ENCODE measurements at regions not wholly inside any gene's neighbourhood (a gene's known extent, or its start where the extent isn't known, plus 50 kb on each side); places are given as distances from the start of the nearest gene placed in this dataset.
A peak's percentile ranks its signal among the peaks of the same experiment; 100 is the strongest.
"Not testable (repeated sequence)": the region's sequence is repeated elsewhere in the genome, so short reads cannot be mapped to it uniquely, and the experiment has no call there.

DNA sequence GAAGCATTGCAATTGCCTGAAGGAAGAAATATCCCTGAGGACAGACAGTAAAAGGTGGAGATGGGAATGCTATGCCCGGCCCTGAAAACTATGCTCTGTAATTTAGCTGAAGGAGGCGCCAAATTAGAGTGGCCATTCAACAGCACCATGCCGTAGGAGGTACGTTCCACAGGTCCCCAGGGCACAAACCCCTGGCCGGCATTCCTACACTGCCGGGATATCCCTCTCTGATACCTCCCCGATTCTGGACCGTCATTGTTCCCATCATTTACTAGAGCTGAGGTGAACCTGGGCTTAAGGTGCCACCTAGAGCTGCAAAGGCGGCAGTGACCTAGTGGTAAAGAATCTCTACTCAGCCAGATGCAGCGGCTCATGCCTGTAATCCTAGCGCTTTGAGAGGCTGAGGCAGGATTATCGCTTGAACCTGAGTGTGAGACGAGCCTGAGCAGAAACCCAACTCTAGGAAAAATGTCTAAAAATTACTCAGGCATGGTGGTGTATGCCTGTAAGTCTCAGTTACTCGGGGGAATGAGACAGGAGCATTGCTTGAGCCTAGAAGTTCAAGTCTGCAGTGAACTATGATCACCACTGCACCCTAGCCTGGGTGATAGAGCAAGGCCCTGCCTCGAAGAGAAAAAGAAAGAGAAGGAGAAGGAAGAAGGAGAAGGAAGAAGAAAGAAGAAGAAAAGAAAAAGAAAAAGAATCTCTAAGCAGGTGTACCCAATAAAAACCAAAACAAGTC is 53.0 kb upstream of the TNKS2 start:
- TF ChIP-seq, protein P1, sequence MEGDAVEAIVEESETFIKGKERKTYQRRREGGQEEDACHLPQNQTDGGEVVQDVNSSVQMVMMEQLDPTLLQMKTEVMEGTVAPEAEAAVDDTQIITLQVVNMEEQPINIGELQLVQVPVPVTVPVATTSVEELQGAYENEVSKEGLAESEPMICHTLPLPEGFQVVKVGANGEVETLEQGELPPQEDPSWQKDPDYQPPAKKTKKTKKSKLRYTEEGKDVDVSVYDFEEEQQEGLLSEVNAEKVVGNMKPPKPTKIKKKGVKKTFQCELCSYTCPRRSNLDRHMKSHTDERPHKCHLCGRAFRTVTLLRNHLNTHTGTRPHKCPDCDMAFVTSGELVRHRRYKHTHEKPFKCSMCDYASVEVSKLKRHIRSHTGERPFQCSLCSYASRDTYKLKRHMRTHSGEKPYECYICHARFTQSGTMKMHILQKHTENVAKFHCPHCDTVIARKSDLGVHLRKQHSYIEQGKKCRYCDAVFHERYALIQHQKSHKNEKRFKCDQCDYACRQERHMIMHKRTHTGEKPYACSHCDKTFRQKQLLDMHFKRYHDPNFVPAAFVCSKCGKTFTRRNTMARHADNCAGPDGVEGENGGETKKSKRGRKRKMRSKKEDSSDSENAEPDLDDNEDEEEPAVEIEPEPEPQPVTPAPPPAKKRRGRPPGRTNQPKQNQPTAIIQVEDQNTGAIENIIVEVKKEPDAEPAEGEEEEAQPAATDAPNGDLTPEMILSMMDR (IDR thresholded peaks at IDR 0.05; ENCODE audit: low read depth, low read length), result peak; percentile 27
- DNase-seq (ENCODE audit: low read depth, low spot score), result no peak
- in situ Hi-C loops (cut with HindIII; ENCODE audit: low sequenced_read_pairs), result no loop called here
- H3K4me3 ChIP-seq (ENCODE audit: low read depth, low read length), result no peak overlapping the region

DNA sequence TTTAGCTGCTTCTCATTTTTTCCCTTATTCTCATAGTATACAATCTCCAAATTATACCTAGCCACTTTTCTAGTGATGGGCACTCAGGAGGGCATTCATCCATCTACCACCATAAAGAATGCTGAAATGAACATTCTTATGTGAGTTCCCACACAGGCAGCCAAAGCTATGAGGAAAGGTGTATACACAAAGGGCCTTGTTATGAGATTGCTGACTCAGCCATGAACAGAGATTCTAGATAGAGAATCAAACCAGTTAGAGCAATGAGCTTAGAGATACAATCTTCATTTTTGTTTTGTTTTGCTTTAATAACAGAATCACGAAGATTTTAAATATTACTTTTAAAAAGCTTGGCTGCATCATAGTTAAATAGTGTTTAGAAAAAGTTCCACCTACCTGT is 54.8 kb upstream of the TNKS2 start:
- H3K4me3 ChIP-seq (ENCODE audit: low read depth, low read length), result no peak overlapping the region
- in situ Hi-C loops (cut with HindIII; ENCODE audit: low sequenced_read_pairs), result no loop called here
- no peak for DNase-seq (ENCODE audit: low read depth, low spot score)
- TF ChIP-seq, protein P1 (IDR thresholded peaks at IDR 0.05; ENCODE audit: low read depth, low read length), result no peak

DNA sequence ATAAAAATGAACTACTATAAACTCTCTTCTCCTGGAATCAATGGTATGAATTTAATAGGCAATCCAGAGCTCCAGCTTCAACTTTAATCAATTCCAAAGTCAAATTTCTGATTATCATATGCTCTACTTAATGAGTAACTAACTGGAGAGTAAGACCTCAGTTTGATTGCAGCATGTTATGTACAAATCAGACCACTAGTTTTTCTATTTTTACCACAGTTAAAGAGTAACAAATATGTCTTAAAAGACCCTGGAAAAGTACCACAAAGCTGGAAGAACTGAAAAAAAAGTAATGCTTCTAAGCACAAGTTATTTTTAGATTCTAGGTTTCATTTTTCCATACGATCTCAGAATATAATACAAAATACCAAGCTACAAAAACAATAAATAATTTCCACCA is 56.0 kb upstream of the TNKS2 start:
- TF ChIP-seq, protein P1 (IDR thresholded peaks at IDR 0.05; ENCODE audit: low read depth, low read length), result no peak
- in situ Hi-C loops (cut with HindIII; ENCODE audit: low sequenced_read_pairs), result no loop called here
- no peak overlapping the region for H3K4me3 ChIP-seq (ENCODE audit: low read depth, low read length)
- no peak for DNase-seq (ENCODE audit: low read depth, low spot score)

DNA sequence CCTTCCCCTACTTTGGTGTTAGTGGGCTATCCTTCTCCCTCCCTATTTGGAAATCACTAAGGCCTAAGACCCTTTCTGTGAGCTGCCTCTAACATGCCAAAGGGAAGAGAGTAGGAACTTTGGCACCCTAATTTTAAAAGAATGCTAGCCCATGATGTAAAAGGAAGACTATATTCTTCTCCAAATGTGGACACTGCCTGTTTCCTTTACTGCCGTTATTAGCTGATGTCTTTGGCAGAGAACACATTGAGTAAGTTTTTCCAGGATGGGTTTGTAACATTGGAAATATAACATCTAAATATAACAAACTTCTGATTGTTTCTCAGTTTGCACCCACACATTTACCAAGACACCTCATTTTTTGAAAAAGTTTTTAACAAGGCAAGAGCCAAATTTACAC is 56.9 kb upstream of the TNKS2 start:
- TF ChIP-seq, protein P1 (IDR thresholded peaks at IDR 0.05; ENCODE audit: low read depth, low read length), result no peak
- no peak overlapping the region for H3K4me3 ChIP-seq (ENCODE audit: low read depth, low read length)
- in situ Hi-C loops (cut with HindIII; ENCODE audit: low sequenced_read_pairs), result no loop called here
- DNase-seq (ENCODE audit: low read depth, low spot score), result no peak

DNA sequence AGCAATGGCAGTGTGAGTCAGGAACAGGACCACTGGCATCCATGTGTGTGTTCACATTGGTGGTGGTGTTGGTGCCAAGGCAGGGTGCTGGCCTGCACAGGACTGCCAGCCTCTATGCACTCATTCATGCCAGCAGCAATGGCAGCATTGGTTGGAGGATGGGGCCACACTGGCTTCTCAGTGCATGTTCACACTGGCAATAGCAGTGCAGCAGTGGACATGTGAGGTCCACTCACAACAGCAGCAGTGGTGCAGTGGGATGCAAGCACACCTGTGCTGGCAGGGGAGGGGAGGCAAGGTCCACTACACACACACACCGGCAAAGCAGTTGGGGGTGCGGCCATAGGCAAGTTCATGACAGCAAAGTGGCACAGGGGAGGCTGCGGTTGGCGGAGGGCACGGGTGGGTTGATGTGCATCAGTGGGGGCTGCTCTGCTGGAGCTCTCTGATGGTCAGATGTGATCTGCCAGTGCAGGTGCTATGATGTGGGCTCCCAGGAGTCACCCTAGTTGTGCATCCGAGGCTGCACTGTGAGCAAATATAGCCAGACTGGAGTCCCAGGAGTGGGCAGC is 57.8 kb upstream of the TNKS2 start:
- in situ Hi-C loops (cut with HindIII; ENCODE audit: low sequenced_read_pairs), result no loop called here
- no peak for DNase-seq (ENCODE audit: low read depth, low spot score)
- no peak overlapping the region for H3K4me3 ChIP-seq (ENCODE audit: low read depth, low read length)
- TF ChIP-seq, protein P1 (IDR thresholded peaks at IDR 0.05; ENCODE audit: low read depth, low read length), result no peak

DNA sequence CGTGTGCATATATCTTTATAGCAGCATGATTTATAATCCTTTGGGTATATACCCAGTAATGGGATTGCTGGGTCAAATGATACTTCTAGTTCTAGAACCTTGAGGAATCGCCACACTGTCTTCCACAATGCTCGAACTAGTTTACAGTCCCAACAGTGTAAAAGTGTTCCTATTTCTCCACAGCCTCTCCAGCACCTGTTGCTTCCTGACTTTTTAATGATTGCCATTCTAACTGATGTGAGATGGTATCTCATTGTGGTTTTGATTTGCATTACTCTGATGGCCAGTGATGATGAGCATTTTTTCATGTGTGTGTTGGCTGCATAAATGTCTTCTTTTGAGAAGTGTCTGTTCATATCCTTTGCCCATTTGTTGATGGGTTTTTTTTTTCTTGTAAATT is 66.0 kb upstream of the TNKS2 start:
- in situ Hi-C loops (cut with HindIII; ENCODE audit: low sequenced_read_pairs); DNase-seq (ENCODE audit: low read depth, low spot score); H3K4me3 ChIP-seq (ENCODE audit: low read depth, low read length): not testable (repeated sequence)

DNA sequence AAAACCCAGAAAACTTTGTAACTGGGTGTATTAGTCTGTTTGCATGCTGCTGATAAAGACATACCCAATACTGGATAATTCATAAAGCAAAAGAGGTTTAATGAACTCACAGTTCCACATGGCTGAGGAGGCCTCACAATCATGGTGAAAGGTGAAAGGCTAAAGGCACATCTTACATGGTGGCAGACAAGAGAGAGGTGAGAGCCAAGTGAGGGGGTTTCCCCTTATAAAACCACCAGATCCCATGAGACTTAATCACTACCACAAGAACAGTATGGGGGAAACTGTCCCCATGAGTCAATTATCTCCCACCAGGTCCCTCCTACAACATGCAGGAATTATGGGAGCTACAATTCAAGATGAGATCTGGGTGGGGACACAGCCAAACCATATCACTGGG is 68.9 kb upstream of the TNKS2 start:
- DNase-seq (ENCODE audit: low read depth, low spot score); H3K4me3 ChIP-seq (ENCODE audit: low read depth, low read length); in situ Hi-C loops (cut with HindIII; ENCODE audit: low sequenced_read_pairs): not testable (repeated sequence)

All from astrocyte of the spinal cord (primary cell).